Esophagus squamous epithelium (tissue), 4 donors: ENCODE measurements at regions not wholly inside any gene's neighbourhood (a gene's known extent, or its start where the extent isn't known, plus 50 kb on each side); places are given as distances from the start of the nearest gene placed in this dataset.

Experiments used
- CTCF ChIP-seq, 6 experiments: fragments of 450-650 bp in 4 of 6; fragments of 200-600 bp in 2 of 6; sonication (generic) in 2 of 6; IDR thresholded peaks; one replicate each; pipeline ENCODE4 v1.5.1; 2016 to 2019; ENCODE audit warnings: antibody characterized with exemption in 6 of 6, mild to moderate bottlenecking in 4 of 6, moderate library complexity in 4 of 6
- POLR2A ChIP-seq, 4 donors: fragments of 450-650 bp; IDR thresholded peaks; one replicate each; pipeline ENCODE4 v1.6.1; 2017; ENCODE audit warnings: antibody characterized with exemption in 4 of 4, mild to moderate bottlenecking in 4 of 4, moderate library complexity in 3 of 4

GRCh38 chrX:13266641-13267345, 53.1 kb downstream of the ATXN3L start:
- TF ChIP-seq POLR2A (IDR thresholded peaks at IDR 0.05) (no peak), CTCF (IDR thresholded peaks at IDR 0.05) (no peak)
